ENCODE measurements at regions not wholly inside any gene's neighbourhood (a gene's known extent, or its start where the extent isn't known, plus 50 kb on each side); places are given as distances from the start of the nearest gene placed in this dataset.
"Not testable (repeated sequence)": the region's sequence is repeated elsewhere in the genome, so short reads cannot be mapped to it uniquely, and the experiment has no call there.

DNA sequence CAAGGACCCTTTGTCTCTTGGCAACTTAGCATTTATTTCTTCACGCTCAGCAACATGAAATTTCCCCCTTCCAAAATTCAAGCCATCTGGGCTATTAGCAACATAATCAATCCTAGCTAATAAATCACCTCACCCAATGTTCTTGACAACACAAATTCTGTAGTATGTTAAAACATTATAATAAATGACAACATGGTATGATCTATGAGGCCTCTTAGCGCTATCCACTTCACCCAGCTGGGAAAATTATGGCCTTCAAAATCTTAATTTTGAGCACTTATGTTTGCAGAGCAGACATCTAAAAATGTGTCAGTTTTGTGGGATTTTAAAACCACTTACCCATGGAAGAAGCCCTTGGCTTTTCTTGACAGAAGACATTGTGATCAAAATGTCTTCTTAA lies 181.9 kb downstream of the HDGFL1 start:
- no peak for DNase-seq

DNA sequence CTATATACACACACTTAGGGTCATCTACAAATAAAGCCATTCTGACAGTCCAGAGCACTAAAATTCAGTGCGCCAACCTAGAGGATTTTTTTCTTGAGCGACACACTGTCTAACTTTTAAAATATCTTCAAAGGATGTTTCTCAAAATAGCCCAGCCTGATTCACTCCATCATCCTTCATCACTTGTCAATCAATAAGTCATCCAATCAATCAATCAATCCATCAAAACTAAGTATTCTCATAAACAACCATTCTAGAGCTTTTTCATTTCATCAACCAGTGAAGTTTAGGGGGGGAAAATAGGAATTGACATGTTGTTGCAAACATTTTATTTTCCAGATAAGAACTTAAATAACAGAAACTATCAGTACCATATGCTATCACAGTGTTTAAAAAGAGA lies 183.2 kb downstream of the HDGFL1 start:
- no peak for DNase-seq

DNA sequence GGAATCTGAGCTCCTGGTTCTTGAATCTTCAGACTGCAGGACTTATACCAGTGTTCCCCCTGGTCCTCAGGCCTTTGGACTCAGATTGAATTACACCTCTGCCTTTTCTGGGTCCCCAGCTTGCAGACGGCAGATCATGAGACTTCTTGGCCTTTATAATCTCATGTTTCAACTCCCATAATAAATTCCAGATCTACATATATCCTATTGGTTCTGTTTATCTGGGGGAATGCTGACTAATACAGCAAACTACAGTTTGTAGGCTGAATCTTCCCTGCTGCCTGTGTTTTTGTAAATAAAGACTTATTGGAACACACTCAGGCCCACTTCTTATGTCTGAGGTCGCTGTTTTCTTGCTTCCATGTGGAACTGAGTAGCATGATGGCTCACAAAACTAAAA lies 184.7 kb downstream of the HDGFL1 start:
- no peak for DNase-seq

DNA sequence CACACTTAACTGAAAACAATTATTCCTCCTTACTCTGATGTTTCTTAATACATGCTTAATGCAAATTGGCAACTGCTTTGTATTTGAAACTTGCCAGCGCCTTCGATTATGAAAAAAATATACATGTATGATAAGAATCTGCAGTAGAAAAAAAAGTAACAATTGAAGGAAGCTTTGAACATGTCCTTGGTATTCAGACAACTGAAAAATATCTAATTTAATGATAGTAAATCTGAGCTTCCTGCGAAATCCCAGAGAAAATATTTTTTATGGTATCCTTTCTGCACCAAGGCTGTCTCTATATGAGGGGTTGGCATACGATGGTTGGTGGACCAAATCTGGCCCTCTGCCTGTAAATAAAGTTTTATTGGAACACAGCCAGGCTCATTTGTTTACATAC lies 186.2 kb downstream of the HDGFL1 start:
- DNase-seq = no peak

DNA sequence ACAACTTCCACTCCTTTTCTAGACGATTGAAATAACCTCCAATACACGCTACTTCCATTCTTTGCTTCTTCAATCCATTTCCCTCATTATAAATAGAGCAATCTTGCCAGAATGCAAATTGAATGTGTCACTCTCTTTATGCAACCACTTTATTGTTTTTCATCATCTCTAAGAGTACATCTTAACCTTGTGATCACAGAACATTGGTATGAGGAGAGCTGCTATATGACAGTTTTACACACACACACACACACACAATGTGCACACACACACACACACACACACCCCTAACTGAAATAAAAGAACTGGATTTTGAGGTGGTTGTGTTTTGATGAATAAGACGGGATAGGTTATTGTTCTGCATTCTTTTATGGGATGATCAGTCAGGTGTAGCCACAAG lies 187.0 kb downstream of the HDGFL1 start:
- DNase-seq = no peak

DNA sequence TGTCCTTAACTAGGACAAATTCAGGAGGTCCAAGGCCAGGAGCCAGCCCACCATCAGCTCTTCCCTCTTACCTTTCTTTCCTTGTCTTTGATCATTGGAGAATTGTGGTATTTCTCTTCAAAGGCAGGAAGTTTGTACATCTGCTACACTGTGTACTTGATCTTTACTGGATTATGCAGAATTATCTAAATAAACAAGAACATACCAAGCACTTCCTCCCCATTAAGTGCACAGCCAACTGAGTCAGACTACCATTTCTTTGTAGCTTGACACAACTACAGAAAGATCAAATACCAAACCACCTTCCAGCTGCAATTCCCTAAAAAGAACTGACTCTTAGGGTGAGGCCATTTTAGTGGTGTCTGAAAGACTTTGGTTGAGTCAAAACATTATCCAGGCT lies 195.1 kb downstream of the HDGFL1 start:
- no peak for DNase-seq

DNA sequence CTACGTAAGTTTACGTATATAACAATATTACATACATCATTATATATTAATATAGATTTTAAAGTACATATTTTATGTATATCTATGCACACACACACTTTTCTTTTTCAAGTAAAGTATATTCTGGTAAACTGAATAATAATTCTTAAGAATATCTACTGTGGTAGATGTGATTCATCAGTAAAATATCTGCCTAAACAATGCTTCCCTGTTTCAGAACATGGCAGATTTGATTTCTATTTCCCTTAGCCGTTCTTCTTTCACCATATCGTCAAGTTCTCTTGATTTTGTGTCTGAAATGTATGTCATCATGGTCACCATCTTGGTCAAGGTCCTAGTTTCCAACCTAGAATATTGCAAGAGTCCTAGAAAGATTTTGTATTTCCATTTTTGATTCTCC lies 195.6 kb downstream of the HDGFL1 start:
- DNase-seq = no peak

DNA sequence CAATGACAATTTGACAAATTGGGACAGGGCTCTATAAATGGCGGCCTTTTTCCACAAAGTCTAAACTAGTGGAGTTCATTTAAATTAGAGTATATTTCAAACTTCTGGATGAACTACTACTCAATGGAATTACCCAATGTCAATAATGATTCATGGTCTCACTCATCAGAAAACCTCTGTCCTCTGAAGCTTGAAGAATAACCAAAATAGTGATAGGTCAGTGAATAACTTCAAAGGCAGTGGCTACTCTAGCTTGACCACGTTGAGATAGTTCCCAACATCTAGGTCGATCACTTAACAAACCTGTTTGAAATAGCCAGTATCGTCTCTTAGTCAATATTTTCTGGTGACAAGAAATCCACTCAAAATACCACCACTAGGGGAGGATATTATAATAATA lies 197.6 kb downstream of the HDGFL1 start:
- no peak for DNase-seq

DNA sequence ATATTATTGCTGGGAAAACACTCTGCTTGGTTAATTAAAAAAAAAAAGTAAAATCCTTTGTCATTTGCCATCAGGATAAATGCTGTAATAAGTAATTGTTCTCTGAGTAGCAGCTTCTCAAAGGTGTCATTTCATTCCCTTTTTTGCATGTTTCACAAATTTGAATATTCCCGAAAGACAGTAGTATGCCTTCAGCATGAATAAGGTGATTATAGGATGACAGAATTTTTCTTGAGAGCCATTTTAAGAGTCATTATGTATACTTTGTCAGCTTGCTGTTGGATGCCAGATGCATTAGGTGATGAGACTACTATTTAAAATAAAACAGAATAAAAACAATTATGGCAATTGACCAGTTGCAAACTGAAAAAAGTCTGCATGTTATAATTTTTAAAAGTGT lies 200.7 kb downstream of the HDGFL1 start:
- DNase-seq = no peak

DNA sequence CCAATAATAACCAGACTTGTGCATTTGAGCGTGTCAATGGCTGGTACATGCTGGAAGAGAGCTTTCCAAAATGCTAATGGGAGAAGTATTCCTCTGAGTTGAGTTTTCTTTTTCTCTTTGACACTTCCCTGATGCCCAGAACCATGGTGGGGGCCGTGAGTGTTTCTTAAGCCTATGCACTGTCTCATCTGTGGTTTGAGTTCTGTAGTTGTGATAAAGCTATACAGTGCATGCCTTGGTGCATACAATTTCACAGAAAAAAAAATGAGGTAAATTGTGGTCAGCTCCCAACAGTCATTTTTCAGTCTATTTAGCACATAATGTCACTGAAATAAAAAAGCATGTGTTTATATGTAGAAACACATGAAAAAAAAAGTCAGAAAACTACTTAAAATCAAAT lies 204.8 kb downstream of the HDGFL1 start:
- no peak for DNase-seq

DNA sequence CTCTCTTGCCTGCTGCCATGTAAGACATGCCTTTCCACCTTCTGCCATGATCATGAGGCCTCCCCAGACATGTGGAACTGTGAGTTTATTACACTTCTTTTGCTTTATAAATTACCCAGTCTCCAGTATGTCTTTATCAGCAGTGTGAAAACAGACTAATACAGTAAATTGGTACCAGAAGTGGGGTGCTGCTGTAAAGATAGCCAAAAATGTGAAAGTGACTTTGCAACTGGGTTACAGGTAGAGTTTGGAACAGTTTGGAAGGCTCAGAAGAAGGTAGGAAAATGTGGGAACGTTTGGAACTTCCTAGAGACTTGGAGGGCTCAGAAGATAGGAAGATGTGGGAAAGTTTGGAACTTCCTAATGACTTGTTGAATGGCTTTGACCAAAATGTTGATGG lies 209.1 kb downstream of the HDGFL1 start:
- not testable (repeated sequence) for DNase-seq

DNA sequence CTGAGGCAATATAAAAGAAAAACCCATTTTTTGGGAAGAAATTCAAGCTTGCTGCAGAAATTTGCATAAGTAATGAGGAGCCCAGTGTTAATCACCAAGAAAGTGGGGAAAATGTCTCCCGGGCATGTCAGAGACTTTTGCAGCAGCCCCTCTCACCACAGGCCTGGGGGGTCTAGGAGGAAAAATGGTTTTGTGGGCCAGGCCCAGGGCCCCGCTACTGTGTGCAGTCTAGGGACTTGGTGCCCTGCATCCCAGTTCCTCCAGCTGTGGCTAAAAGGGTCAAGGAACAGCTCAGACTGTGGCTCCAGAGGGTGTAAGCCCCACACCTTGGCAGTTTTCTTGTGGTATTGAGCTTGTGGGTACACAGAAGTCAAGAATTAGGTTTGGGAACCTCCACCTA lies 209.7 kb downstream of the HDGFL1 start:
- DNase-seq = no peak

DNA sequence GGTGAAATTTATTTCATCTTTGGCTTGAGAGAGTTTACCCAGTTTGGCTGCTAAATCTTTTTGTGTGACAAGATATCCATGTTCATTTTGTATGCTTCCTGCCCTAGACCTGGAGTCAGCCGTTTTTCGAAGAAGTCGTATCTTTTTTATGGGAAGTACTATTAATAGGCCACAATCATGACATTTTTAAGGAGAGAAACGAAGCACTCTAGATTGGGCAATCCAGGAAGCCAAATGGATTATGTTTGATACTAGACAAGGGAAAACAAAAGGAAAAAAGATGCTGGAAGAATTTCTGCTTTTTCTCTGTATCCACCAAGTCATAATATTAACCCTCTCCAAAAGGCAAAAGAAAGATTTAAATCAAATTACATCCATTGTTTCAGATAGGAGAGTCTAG lies 214.6 kb downstream of the HDGFL1 start:
- no peak for DNase-seq

DNA sequence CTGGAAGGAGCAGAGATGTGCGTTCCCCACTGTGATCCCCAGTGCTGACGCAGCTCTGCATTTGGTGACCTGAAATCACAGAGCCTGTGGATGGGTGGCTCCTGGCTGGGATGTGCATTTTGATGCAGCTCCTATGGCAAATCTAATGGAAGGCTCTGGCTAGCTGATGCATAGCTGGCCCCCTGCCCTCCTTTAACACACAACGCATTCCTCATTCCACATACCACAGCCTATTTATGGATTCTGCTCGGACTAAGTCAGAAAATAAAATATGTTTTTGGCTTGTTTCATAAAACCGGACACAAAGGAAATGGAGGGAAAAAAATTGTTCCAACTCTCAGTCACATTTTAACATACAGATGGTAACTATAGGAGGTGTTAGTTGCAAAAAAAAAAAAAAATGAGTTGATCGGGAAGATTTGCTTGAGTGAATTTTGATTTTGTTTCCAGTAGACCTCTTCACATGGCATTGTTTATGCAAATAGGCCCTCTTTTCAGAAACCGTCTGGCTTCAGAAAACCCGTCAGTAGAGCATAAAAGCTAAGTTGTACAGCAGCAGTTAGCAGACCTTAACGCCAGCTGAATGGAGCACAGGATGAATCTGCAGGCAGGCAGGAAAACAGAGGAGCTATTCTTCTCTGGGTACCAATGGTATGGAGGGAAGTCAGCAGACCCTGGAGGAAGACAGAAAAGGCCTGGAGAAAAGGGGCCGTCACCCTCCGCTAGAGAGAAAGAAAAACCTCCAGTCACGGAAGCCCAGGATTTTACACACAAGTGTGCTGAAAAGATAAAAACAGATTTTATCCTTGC lies 215.4 kb downstream of the HDGFL1 start:
- no peak for DNase-seq

DNA sequence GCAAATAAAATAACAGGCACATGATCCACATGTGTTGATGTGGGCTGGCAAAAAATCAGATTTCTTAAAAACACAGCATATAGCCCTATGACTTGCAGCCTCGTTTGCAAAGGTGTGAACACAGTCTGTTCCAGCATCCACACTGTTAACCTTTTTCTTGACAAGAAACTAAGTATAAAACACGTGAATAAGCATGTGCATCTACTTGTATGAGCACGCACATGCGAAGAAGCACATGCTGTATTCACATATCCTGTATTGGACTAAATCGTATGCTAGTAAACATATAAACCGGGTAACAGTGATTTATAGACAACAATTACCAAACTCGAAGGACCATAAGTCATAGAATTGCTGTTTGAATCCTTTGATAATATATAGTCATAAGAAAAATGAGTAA lies 218.7 kb downstream of the HDGFL1 start:
- no peak for DNase-seq

DNA sequence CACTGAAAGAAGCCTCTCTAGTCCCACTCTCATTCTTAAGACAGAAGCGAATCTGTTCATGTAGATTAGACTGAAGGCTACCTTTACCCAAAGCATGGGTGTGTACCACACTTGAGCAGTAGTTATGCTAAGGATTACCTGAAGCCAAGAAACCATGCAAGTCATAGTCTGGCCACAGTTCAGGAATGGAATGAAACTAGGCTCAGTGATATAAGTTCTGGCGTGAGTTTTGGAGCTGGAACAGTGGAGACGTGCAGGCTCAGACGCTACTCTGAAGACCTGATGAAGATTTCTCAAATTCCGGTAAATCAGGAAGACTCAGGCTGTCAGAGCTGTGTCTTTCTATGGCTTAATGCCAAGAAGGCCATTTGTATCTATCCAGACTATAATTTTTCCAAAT lies 219.9 kb downstream of the HDGFL1 start:
- DNase-seq = no peak

DNA sequence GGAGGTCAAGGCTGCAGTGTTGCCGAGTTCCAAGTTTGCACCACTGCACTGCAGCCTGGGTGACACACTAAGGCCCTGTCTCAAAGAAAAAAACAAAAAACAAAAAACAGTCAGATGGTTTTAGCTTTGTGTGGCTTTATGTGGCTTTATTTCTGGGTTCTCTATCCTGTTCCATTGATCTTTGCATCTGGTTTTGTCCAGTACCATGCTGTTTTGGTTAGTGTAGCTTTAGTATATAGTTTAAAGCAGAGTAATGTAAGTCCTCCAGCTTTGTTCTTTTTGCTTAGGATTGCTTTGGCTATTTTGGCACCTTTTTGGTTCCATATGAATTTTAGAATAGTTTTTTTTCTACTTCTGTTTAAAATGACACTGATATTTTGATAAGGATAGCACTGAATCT lies 225.5 kb downstream of the HDGFL1 start:
- DNase-seq = no peak

DNA sequence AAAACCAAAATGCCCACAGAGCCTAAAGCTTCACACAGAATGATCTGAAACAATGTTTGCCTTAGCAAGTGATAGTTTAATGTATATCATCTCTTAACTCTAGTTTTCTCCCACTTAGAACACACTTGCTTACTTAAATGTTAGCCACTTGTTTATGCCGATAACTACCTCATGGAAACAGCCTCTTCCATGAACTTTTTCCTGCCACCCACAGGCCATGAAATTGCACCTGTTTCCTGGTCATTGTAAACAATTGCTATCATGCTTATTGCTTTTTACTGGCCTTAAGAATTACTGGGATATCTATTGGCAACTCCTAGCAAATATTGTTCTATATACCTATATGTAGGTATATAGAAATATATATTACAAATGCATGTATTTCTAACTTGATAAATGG lies 231.1 kb downstream of the HDGFL1 start:
- no peak for DNase-seq

DNA sequence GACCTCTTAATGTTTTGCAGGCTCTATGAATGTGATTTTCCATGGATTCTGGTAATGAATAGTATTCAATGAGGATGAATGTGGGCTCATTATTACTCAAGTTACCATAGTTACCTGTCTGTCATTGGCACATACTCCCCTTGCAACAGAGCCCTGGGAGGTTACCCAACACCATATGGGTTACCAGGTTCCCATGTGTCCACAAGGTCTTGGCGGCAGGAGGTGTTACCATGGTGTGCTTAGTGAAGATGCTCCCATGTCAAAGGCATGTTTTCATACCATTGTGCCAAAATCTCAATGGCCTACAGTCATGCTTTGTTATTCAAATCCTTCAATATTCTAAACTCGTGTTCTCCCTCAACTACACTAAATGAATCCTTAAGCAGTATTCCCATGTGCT lies 232.5 kb downstream of the HDGFL1 start:
- no peak for DNase-seq

DNA sequence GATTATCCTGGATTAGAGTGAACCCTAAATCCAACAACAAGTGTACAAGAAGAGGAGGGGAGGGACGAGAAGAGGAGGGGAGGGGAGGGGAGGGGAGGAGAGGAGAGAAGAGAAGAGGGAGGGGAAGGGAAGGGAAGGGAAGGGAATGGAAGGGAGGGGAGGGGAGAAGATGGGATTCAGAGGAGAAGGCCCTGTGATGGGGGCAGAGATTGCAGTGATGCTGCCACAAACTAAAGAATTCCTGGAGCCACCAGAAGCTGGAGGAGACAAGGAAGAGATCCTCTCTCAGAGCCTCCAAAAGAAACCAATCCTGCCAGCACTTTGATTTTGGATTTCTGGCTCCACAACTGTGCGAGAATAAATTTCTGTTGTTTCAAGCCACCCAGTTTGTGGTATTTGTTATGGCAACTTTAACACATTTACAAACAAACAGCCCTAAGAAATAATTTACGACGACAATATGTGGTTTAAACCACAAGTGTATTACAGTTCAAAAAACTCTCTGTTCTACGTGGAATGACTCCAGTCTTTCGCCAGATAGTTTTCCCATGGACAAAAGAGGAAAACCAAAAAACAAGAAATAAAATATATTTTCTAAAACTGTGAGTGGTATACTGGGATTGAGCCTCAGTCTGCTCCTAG lies 235.4 kb downstream of the HDGFL1 start:
- DNase-seq = no peak

DNA sequence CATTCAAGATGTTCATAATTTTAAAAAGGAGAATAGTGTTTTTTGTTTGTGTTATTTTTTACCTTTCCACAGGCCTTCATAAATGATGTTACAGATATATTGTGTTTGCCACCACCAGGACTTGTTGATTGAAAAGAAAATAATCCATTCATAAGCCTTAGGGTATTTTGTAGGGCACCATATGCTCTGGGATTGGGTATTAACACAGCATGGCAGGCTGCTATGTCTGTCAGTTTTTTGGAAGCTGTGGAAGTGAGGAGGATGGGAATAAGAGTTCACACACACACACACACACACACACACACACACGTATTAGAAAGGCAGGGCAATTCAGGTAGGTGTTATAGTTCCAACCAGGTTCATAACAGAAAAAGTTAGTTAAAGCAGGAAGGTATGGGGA lies 237.9 kb downstream of the HDGFL1 start:
- no peak for DNase-seq

DNA sequence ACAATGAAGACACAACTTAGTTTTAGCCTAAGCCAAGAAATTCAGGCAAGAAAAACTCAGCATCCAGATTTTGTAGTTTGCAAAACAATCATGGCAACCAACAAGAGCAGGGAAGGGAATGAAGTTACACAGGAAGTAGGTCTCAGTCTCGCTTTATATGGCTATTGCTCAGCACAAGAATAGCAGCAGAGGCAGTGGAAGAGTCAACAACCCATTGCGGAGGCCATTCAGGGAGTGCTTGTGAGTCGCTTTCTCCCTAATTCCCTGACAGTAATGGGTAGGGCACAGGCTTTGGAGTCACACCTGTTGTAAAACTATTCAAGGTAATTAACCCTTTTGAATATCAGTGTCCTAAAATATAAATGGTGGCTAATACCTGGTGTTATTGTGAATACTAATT lies 238.5 kb downstream of the HDGFL1 start:
- no peak for DNase-seq

DNA sequence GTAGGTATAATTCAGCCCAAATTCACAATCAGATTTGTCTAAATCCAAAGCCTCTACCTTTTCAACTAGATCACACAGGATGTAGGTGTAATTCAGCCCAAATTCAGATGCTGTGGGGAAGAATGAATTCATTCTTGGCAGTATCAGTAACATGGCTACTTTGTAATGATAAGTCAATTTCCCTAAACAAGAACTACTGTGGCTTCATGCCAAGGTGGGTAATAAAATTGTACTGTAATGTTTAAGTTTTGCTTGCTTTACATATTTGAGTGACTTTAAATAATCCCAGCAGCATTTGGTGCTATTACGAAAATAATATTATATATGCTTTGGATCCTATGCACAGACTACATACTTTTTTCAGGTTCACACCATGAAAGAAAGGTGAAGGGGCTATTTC lies 239.1 kb downstream of the HDGFL1 start:
- DNase-seq = no peak

DNA sequence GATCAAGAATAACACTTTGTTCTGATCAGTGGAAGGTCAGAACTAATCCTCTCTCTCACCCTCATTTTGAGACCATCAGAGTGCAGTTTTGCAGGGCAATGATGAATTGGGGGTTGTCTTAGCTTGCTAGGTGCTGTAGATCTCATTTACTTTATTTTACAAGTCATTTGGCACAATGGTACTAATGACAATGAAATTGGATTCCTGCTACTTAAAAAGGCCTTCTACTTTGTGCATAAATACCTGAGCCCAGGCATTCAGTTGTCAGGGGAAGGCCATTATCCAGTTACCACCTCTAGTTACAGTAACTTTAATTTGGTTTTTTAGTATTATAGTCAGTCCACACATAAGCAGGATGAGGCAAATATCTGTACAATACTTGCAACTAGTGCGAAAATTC lies 240.0 kb downstream of the HDGFL1 start:
- DNase-seq = no peak

DNA sequence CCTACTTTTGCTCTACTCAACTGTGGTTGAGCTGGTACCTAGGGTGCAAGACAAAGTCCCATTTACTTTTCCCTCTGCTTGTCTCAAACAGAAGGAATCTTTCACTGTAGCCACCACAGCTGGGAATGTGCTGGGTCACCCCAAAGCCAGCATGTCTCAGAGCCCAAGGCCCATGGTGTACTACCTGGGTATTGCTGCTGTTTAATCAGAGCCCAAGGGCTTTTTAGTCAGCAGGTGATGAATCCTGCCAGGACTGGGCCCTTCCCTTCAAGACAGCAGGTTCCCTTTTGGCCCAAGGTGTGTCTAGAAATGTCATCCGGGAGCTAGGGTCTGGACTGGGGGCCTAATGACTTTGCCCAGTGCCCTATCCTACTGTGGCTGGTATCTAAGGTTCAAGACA lies 249.8 kb downstream of the HDGFL1 start:
- DNase-seq = no peak

Measured in Kasumi-1 (cell line).